Globus pallidus (tissue), 1 donor: ENCODE measurements at regions not wholly inside any gene's neighbourhood (a gene's known extent, or its start where the extent isn't known, plus 50 kb on each side); places are given as distances from the start of the nearest gene placed in this dataset.
A peak's percentile ranks its signal among the peaks of the same experiment; 100 is the strongest.
"Not testable (repeated sequence)": the region's sequence is repeated elsewhere in the genome, so short reads cannot be mapped to it uniquely, and the experiment has no call there.

Source experiments
- DNase-seq: peaks from one replicate; pipeline ENCODE4 v3.0.0-alpha.2; 2015; ENCODE audit warnings: low spot score

DNA sequence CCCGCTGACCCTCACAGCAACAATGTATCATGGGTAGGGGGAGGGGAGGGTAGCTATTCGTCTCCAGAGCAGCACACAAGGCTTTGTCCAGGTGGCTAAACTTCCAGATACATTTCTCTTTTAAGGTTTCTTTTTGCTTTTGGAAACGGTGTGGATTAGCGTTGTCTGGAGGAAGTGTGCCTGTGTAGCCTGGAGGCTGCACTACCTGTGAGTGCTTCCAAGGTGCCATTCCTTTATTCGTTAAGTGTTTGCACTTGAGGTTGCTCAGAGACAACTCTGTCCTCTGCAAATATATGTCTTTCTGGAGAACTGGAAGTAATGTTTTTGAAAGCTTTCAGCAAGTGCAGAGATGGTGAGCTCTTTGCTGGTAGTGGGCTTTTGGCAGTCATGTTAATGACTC, 53.1 kb downstream of the HSFY1 start:
- not testable (repeated sequence) for DNase-seq

DNA sequence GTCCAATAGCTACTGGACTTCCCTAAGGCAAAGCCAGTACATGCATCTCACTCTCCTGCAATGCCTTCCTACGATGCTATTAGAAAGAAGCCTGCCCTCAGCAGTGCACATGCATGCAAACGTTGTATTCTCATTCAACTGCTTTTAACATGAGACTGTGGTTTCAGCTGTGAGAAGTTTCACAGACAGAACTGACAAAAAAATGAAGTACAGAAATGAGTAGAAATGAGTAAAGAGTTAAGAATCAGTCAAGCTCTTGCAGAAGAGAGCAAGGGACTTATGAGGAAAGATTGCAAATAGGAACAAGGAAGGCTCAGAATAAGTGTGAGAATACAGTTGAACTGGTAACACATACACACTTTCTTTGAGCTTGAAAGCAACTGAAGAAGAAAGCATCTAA, 54.8 kb downstream of the HSFY1 start:
- not testable (repeated sequence) for DNase-seq

DNA sequence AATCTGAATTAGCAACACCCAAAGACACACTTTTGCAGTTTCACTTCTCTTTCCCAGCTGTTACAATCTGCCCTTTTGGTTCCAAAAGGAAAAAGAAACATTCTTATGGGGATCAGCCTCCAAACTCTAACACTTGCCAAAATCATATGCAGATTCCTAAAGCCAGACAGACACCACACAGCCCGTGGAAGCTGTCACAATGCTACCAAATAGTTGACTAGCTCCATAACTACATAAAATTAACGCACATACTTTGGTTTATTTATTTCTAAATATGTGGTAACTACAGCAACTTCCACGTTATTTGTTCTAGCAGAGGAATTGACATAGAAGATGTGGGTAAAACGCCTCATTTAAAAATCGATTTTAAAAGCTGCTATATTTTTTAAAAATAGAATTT, 59.7 kb downstream of the HSFY1 start:
- DNase-seq: not testable (repeated sequence)

DNA sequence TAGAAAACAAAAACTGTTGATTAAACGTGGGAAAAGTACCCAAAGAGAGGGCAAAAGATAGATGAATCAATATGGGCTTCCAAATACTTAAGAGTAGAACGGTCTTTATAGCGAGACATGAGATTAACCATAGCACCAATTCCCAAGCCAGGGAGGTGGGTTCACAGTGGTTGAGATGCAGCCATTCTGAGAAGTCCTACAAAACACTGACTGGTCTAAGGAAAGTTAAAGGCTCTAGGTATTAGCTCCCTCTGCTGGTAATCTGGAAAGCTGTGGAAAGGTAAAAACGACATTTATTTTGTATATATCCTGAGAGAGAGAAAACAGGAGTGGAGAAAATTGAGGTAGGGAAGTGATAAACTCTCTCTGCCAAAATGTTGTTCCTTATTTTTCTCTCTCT, 61.7 kb downstream of the HSFY1 start:
- not testable (repeated sequence) for DNase-seq

DNA sequence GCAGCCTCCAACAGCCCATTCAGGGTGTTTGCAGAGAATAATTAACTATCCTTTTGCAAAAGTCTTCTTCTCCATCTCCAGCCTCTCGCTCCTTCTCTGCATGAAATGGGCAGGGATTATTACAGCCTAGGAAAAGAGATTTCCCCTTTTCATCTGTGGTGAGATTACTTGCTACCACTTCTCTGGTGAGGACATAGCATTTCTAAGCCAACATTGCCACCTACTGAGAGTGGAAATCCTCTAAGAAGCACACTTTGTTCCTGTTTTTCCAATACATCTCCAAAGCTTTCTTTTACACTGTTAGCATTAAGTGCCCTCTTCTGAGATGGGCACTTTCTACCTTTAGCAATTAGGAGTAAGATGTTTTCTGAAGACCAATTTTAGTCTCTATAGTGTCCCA, 69.3 kb downstream of the HSFY1 start:
- not testable (repeated sequence) for DNase-seq

DNA sequence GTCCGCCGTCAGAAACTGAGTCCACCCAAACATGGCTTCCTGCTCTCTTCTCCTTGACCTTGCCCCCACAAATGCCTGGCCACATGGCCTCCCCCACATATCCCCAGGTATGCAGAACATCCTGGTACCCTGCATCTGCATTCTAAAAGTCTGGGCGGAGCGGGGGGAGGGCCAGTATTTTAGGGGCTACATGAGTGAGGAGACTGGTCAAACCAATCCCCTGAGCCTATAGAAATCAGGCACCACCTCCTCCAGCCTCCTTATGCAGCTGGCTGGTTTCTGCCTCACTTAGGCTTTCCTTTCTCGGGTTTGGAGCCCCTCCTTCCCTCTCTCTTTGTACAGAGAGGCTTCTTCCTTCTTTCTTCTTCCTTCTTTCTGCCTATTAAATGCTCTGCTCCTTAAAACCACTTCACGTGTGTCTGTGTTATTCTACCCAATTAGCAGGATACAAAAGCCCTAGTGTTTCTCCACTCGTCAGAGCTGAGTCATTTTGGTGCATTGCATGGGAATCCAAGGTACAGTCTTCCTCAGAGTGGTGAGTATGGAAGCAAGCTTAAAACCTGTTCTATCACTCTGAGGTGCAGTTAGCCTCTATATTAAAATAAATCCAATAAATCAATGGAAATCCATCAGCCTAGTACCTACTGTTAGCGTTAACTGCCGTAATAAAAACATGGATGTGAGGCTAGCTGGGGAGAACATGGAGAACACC, 83.4 kb downstream of the HSFY1 start:
- DNase-seq: not testable (repeated sequence)

DNA sequence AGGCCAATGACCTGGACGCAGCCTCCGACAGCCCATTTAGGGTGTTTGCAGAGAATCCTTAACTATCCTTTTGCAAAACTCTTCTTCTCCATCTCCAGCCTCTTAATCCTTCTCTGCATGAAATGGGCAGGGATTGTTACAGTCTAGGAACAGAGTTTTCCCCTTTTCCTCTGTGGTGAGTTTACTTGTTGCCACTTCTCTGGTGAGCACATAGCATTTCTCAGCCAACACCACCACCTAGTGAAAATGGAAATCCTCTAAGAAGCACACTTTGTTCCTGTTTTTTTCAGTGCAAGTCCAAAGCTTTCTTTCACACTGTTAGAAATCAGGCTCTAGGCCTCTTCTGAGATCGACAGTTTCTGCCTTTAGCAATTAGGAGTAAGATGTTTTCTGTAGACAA, 84.1 kb downstream of the HSFY1 start:
- DNase-seq: not testable (repeated sequence)

DNA sequence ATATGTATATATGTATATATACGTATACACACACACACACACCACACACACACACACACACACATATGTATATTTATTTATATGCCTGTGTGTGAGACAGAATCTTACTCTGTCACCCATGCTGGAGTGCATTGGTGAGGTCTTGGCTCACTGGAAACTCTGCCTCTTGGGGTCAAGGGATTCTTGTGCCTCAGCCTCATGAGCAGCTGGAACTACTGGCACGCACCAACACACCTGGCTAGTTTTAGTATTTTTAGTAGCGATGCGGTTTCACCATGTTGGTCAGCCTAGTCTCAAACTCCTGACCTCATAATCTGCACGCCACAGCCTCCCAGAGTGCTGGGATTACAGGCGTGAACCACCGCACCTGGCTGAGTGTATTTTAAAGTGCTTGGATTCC, 85.1 kb downstream of the HSFY1 start:
- DNase-seq: not testable (repeated sequence)

DNA sequence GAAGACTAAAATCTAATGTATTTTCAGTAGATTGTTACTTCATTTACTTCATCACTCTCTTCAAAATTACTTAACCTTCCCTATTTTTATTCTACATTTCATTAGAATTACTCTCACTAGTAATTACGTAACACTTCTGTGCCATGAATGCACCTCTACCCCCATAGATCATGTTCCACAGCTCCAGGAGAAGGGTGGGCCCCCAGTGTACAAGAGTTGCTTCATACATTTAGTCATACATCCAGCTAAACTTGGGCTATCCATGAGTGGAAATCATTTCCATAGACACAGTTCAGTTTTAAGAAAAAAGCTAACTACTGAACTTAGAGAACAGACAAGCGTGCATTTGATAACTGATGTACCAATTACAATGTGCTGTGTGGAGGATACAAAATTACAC, 104.2 kb downstream of the HSFY1 start:
- DNase-seq: no peak

DNA sequence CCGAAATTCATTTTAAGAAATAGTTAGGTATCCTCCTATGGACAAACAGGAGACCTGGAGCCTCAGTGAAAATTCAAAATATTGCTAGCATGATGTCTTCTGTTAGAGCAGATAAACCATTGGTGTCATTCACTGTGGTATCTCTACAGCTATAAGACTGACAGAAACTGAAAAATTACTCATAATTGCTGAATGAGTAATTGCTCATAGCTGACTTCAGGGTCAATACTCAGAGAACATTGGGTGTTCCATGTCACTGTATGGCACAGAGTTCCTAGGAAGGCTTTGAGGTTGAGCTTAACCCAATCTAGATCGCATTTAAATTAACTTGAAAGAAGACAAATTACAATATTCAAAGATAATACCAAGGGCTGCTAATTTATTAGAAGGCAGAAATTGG, 109.0 kb downstream of the HSFY2 start:
- no peak for DNase-seq

DNA sequence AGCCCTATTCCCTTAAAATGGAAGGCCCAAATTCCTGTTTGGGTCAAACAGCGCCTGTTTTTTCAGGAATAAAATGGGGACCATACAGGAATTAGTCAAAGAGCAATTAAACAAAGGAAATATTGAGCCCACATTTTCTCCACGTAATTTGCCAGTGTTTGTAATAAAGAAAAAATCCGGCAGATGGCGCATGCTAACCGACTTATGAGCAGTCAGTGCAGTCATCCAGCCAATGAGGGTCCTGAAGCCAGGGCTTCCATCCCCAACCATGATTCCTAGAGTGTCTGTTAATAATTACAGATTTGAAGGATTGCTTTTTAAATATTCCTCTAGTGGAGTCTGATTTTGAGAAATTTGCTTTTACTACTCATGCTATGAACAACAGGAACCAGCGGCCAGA, 103.7 kb downstream of the HSFY2 start:
- DNase-seq: peak; percentile 4

DNA sequence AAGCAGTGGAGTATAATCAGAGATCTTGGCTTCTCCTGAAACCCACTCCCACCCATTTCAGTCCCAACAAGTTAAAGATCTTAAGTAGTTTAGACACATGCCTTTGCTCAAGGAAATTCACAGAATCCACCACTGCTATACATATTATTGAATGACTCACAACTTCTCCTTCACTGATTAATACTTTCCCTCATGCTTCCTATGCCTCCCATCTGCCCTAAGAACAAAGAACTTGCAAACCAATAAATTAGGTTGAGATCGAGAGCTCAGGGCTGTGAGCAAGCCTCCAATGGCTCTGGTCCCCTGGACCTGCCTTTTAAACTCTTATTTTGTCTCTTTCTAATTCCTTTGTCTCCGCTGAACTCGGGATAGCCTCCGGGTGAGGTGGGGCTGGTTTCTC, 101.6 kb downstream of the HSFY2 start:
- DNase-seq: no peak

DNA sequence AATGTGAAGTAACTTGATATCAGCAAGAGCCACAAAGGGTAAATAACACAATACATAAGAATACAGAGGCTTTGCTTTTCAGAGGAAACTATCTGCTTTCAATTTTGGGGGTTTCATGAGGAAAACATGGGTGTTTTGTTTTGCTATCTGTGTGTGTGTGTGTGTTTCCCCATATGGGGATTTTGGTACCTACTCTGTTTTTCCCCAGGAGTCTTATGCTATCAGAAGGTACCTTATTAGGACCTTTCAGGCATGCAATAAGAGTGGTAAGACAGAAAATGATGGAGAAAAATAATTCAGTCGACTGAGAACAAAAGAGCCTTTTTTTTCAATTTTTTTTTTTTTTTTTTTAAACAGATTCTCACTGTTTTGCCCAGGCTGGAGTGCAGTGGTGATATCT, 87.5 kb downstream of the HSFY2 start:
- DNase-seq: not testable (repeated sequence)

DNA sequence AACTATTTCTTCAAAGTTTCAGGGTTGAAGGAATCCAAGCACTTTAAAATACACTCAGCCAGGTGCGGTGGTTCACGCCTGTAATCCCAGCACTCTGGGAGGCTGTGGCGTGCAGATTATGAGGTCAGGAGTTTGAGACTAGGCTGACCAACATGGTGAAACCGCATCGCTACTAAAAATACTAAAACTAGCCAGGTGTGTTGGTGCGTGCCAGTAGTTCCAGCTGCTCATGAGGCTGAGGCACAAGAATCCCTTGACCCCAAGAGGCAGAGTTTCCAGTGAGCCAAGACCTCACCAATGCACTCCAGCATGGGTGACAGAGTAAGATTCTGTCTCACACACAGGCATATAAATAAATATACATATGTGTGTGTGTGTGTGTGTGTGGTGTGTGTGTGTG, 85.2 kb downstream of the HSFY2 start:
- not testable (repeated sequence) for DNase-seq

DNA sequence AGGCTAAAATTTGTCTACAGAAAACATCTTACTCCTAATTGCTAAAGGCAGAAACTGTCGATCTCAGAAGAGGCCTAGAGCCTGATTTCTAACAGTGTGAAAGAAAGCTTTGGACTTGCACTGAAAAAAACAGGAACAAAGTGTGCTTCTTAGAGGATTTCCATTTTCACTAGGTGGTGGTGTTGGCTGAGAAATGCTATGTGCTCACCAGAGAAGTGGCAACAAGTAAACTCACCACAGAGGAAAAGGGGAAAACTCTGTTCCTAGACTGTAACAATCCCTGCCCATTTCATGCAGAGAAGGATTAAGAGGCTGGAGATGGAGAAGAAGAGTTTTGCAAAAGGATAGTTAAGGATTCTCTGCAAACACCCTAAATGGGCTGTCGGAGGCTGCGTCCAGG, 84.1 kb downstream of the HSFY2 start:
- not testable (repeated sequence) for DNase-seq

DNA sequence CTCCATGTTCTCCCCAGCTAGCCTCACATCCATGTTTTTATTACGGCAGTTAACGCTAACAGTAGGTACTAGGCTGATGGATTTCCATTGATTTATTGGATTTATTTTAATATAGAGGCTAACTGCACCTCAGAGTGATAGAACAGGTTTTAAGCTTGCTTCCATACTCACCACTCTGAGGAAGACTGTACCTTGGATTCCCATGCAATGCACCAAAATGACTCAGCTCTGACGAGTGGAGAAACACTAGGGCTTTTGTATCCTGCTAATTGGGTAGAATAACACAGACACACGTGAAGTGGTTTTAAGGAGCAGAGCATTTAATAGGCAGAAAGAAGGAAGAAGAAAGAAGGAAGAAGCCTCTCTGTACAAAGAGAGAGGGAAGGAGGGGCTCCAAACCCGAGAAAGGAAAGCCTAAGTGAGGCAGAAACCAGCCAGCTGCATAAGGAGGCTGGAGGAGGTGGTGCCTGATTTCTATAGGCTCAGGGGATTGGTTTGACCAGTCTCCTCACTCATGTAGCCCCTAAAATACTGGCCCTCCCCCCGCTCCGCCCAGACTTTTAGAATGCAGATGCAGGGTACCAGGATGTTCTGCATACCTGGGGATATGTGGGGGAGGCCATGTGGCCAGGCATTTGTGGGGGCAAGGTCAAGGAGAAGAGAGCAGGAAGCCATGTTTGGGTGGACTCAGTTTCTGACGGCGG, 83.5 kb downstream of the HSFY2 start:
- not testable (repeated sequence) for DNase-seq

DNA sequence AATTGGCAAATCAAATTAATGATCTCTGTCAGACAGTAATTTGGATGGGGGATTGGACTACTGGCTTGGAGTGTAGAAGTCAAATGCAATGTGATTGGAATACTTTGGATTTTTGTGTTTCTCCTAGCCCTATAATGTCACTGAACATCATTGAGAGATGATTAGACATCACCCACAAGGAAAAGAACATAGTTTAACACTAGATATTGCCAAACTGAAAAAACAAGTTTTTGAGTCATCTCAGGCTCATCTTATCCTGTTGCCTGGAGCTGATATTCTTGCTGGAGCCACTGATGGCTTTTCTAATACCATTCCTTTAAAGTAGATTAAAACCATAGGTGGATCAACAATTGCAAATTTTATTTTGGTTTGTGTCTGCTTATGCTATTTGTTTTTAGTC, 76.7 kb downstream of the HSFY2 start:
- not testable (repeated sequence) for DNase-seq

DNA sequence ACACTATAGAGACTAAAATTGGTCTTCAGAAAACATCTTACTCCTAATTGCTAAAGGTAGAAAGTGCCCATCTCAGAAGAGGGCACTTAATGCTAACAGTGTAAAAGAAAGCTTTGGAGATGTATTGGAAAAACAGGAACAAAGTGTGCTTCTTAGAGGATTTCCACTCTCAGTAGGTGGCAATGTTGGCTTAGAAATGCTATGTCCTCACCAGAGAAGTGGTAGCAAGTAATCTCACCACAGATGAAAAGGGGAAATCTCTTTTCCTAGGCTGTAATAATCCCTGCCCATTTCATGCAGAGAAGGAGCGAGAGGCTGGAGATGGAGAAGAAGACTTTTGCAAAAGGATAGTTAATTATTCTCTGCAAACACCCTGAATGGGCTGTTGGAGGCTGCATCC, 69.3 kb downstream of the HSFY2 start:
- DNase-seq: not testable (repeated sequence)

DNA sequence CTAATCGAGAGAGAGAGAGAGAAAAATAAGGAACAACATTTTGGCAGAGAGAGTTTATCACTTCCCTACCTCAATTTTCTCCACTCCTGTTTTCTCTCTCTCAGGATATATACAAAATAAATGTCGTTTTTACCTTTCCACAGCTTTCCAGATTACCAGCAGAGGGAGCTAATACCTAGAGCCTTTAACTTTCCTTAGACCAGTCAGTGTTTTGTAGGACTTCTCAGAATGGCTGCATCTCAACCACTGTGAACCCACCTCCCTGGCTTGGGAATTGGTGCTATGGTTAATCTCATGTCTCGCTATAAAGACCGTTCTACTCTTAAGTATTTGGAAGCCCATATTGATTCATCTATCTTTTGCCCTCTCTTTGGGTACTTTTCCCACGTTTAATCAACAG, 61.8 kb downstream of the HSFY2 start:
- DNase-seq: not testable (repeated sequence)

DNA sequence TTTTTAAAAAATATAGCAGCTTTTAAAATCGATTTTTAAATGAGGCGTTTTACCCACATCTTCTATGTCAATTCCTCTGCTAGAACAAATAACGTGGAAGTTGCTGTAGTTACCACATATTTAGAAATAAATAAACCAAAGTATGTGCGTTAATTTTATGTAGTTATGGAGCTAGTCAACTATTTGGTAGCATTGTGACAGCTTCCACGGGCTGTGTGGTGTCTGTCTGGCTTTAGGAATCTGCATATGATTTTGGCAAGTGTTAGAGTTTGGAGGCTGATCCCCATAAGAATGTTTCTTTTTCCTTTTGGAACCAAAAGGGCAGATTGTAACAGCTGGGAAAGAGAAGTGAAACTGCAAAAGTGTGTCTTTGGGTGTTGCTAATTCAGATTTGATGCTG, 59.8 kb downstream of the HSFY2 start:
- not testable (repeated sequence) for DNase-seq

DNA sequence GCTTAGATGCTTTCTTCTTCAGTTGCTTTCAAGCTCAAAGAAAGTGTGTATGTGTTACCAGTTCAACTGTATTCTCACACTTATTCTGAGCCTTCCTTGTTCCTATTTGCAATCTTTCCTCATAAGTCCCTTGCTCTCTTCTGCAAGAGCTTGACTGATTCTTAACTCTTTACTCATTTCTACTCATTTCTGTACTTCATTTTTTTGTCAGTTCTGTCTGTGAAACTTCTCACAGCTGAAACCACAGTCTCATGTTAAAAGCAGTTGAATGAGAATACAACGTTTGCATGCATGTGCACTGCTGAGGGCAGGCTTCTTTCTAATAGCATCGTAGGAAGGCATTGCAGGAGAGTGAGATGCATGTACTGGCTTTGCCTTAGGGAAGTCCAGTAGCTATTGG, 54.8 kb downstream of the HSFY2 start:
- DNase-seq: not testable (repeated sequence)

DNA sequence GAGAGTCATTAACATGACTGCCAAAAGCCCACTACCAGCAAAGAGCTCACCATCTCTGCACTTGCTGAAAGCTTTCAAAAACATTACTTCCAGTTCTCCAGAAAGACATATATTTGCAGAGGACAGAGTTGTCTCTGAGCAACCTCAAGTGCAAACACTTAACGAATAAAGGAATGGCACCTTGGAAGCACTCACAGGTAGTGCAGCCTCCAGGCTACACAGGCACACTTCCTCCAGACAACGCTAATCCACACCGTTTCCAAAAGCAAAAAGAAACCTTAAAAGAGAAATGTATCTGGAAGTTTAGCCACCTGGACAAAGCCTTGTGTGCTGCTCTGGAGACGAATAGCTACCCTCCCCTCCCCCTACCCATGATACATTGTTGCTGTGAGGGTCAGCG, 53.1 kb downstream of the HSFY2 start:
- not testable (repeated sequence) for DNase-seq
